H9 (cell line): ENCODE measurements at regions not wholly inside any gene's neighbourhood (a gene's known extent, or its start where the extent isn't known, plus 50 kb on each side); places are given as distances from the start of the nearest gene placed in this dataset.

ENCODE experiments used
- DNase-seq: peaks from one replicate; pipeline ENCODE4 v3.0.0-alpha.2; 2017
- H2AFZ ChIP-seq: one replicate; pipeline ENCODE4 v1.6.1; 2013; ENCODE audit warnings: mild to moderate bottlenecking, low read length, control low read depth, moderate library complexity
- H2AK5ac ChIP-seq: 2 replicates; pipeline ENCODE4 v1.6.1; 2013; ENCODE audit warnings: low read length, control low read depth, mixed read lengths; ENCODE audit not compliant: insufficient read length
- H2BK120ac ChIP-seq: one replicate; pipeline ENCODE4 v1.6.1; 2013; ENCODE audit warnings: low read depth, mild to moderate bottlenecking, low read length, control low read depth, inconsistent platforms; ENCODE audit not compliant: poor library complexity, severe bottlenecking
- H2BK12ac ChIP-seq: 2 replicates; pipeline ENCODE4 v1.6.1; 2013; ENCODE audit warnings: low read length, control low read depth, mixed read lengths, low read depth; ENCODE audit not compliant: insufficient read length
- H2BK15ac ChIP-seq: 2 replicates; pipeline ENCODE4 v1.6.1; 2013; ENCODE audit warnings: low read depth, low read length, control low read depth
- H2BK20ac ChIP-seq: one replicate; pipeline ENCODE4 v1.6.1; 2013; ENCODE audit warnings: low read depth, mild to moderate bottlenecking, low read length, control low read depth, inconsistent platforms; ENCODE audit not compliant: poor library complexity, severe bottlenecking
- H2BK5ac ChIP-seq: 2 replicates; pipeline ENCODE4 v1.6.1; 2013; ENCODE audit warnings: low read length, control low read depth, mixed read lengths; ENCODE audit not compliant: insufficient read length
- H3K14ac ChIP-seq: 2 replicates; pipeline ENCODE4 v1.6.1; 2013; ENCODE audit warnings: low read length, control low read depth; ENCODE audit not compliant: insufficient read depth
- H3K18ac ChIP-seq: 2 replicates; pipeline ENCODE4 v1.6.1; 2013; ENCODE audit warnings: low read depth, mild to moderate bottlenecking, mixed read lengths, low read length, control low read depth; ENCODE audit not compliant: insufficient read length
- H3K23ac ChIP-seq: 2 replicates; pipeline ENCODE4 v1.6.1; 2013; ENCODE audit warnings: low read length, control low read depth, mixed read lengths, low read depth; ENCODE audit not compliant: insufficient read length
- H3K23me2 ChIP-seq: 2 replicates; pipeline ENCODE4 v1.6.1; 2013; ENCODE audit warnings: low read depth, mild to moderate bottlenecking, mixed read lengths, low read length, control low read depth; ENCODE audit not compliant: insufficient read length, poor library complexity, severe bottlenecking
- H3K27ac ChIP-seq: 2 replicates; pipeline ENCODE4 v1.5.1; 2013; ENCODE audit warnings: low read length, control low read depth, mixed read lengths, low read depth; ENCODE audit not compliant: insufficient read length
- H3K27me3 ChIP-seq: 2 replicates; pipeline ENCODE4 v1.6.1; 2013; ENCODE audit warnings: low read length, control low read depth, inconsistent platforms; ENCODE audit not compliant: insufficient read depth
- H3K4ac ChIP-seq: 2 replicates; pipeline ENCODE4 v1.6.1; 2013; ENCODE audit warnings: low read depth, mild to moderate bottlenecking, control low read depth, inconsistent platforms, low read length, moderate library complexity
- H3K4me1 ChIP-seq: 2 replicates; pipeline ENCODE4 v1.6.1; 2013; ENCODE audit warnings: low read length, control low read depth, inconsistent platforms; ENCODE audit not compliant: insufficient read depth
- H3K4me2 ChIP-seq: 2 replicates; pipeline ENCODE4 v1.6.1; 2013; ENCODE audit warnings: low read length, control low read depth, mixed read lengths; ENCODE audit not compliant: insufficient read length, insufficient read depth
- H3K56ac ChIP-seq: 2 replicates; pipeline ENCODE4 v1.6.1; 2013; ENCODE audit warnings: low read depth, mild to moderate bottlenecking, mixed read lengths, low read length, control low read depth; ENCODE audit not compliant: insufficient read length
- H3K79me1 ChIP-seq: 2 replicates; pipeline ENCODE4 v1.6.1; 2013; ENCODE audit warnings: low read depth, mild to moderate bottlenecking, moderate library complexity, low read length, control low read depth, inconsistent platforms; ENCODE audit not compliant: insufficient read depth, poor library complexity, severe bottlenecking
- H3K79me2 ChIP-seq: 2 replicates; pipeline ENCODE4 v1.6.1; 2013; ENCODE audit warnings: low read length, control low read depth, inconsistent platforms; ENCODE audit not compliant: insufficient read depth
- H3K9ac ChIP-seq: 2 replicates; pipeline ENCODE4 v1.6.1; 2013; ENCODE audit warnings: low read length, control low read depth, mixed read lengths; ENCODE audit not compliant: insufficient read length; ENCODE audit errors: extremely low read depth
- H3K9me3 ChIP-seq: one replicate; pipeline ENCODE4 v1.6.1; 2013; ENCODE audit warnings: low read depth, low read length, inconsistent platforms; ENCODE audit not compliant: control insufficient read depth
- H3T11ph ChIP-seq: one replicate; pipeline ENCODE4 v1.6.1; 2013; ENCODE audit warnings: mild to moderate bottlenecking, low read length, control low read depth, inconsistent platforms
- H4K20me1 ChIP-seq: one replicate; pipeline ENCODE4 v1.6.1; 2013; ENCODE audit not compliant: control insufficient read depth, insufficient read length, insufficient read depth
- H4K5ac ChIP-seq: 2 replicates; pipeline ENCODE4 v1.6.1; 2013; ENCODE audit warnings: low read depth, mild to moderate bottlenecking, mixed read lengths, low read length, control low read depth; ENCODE audit not compliant: insufficient read length
- H4K8ac ChIP-seq: replicated peaks from 2 replicates; pipeline ENCODE4 v1.6.1; 2013; ENCODE audit warnings: low read length, control low read depth, mixed read lengths, low read depth; ENCODE audit not compliant: insufficient read length
- H4K91ac ChIP-seq: 2 replicates; pipeline ENCODE4 v1.6.1; 2013; ENCODE audit warnings: low read depth, mild to moderate bottlenecking, moderate library complexity, mixed read lengths, low read length, control low read depth; ENCODE audit not compliant: insufficient read length
- H3K27ac Mint-ChIP-seq, 3 experiments: 2 replicates in 2 of 3; 3 replicates in 1 of 3; pipeline ENCODE4 v1.8.0; 2020 to 2021; ENCODE audit warnings: mixed read lengths in 3 of 3, mild to moderate bottlenecking in 1 of 3, moderate library complexity in 1 of 3
- H3K27me3 Mint-ChIP-seq: 2 replicates; pipeline ENCODE4 v1.8.0; 2021; ENCODE audit warnings: low read depth, mild to moderate bottlenecking, moderate library complexity, mixed read lengths
- H3K36me3 Mint-ChIP-seq, 3 experiments: 2 replicates in 2 of 3; 3 replicates in 1 of 3; pipeline ENCODE4 v1.8.0; 2020 to 2021; ENCODE audit warnings: low read depth in 3 of 3, mixed read lengths in 3 of 3; ENCODE audit not compliant: insufficient read depth in 1 of 3
- H3K4me1 Mint-ChIP-seq, 2 experiments: 2 replicates each; pipeline ENCODE4 v1.8.0; 2020; ENCODE audit warnings: mixed read lengths in 2 of 2
- H3K4me3 Mint-ChIP-seq, 2 experiments: 2 replicates in 1 of 2; 3 replicates in 1 of 2; pipeline ENCODE4 v1.8.0; 2020 to 2021; ENCODE audit warnings: mild to moderate bottlenecking in 2 of 2, mixed read lengths in 2 of 2, moderate library complexity in 1 of 2
- H3K9me3 Mint-ChIP-seq, 2 experiments: 2 replicates in 1 of 2; 3 replicates in 1 of 2; pipeline ENCODE4 v1.8.0; 2020; ENCODE audit warnings: mild to moderate bottlenecking in 2 of 2, mixed read lengths in 2 of 2, moderate library complexity in 1 of 2
- WGBS: extraction: QIAGEN DNeasy Blood & Tissue Kit; methylation state at CpG from one replicate; pipeline ENCODE4 v1.1.7; 2013; ENCODE audit warnings: missing lambda C conversion rate, low lambda C conversion rate, mixed read lengths; ENCODE audit not compliant: insufficient read length; ENCODE audit errors: extremely low coverage; 5-methylcytosine and 5-hydroxymethylcytosine counted together
- TF ChIP-seq, protein P1 (sequence below): fragments of 200-600 bp; sonication (generic); conservative IDR thresholded peaks from 3 replicates; pipeline ENCODE4 v1.8.0; 2021; ENCODE audit warnings: antibody characterized with exemption, mild to moderate bottlenecking

DNA sequence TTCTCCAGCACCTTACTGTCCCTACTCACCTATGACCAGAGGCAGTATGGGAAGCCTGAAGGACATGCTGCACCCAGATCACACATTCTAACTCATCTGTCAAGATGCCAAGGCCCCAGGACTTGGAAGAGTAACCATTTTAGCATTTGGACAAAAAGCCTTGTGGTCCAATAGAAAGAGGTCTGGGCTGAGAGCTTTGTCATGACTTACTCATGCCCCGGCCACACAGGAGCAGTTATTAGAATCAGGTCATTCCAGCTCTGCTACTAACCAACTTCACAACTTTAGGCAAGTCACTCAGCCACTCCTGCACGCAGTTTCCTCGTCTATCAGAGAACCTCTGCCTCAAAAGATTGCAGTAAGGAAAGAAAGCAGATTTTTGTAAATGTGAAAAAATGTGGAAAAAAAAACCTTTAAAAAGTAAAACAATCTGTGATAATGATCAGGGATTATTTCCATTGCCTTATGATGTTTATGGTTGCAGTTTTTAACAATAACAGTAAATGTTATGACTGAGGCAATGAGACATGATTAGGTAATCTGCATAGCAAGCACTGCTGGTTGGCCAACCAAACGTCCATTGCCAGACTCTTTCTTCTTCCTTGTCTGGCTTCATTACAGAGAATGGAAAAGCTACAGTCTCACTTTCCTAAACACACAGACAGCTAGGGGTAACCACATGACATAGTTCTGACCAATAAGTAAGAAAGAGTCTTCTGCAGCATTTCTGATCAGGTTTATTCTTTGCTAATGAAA is 255.4 kb upstream of the CHAC2 start:
- H3K4me3 Mint-ChIP-seq, result no peak overlapping the region
- peaks cover 20 to 24% of the 10 kb centered on the region in 2 experiments for H3K4me1 Mint-ChIP-seq
- DNase-seq, result no peak
- no peak overlapping the region for H3K27ac Mint-ChIP-seq
- H3K4ac ChIP-seq, result no peak overlapping the region
- H3K14ac ChIP-seq, result no peak overlapping the region
- no peak overlapping the region for H3K4me2 ChIP-seq
- no peak overlapping the region for H2BK20ac ChIP-seq
- no peaks in the 10 kb centered on the region for H4K20me1 ChIP-seq
- H2BK120ac ChIP-seq, result no peak overlapping the region
- H3K79me2 ChIP-seq, result no peaks in the 10 kb centered on the region
- H2AFZ ChIP-seq, result no peak overlapping the region
- H2BK15ac ChIP-seq, result no peak overlapping the region
- no peaks in the 10 kb centered on the region for H3K23me2 ChIP-seq
- H3K79me1 ChIP-seq, result no peaks in the 10 kb centered on the region
- H2BK12ac ChIP-seq, result no peak overlapping the region
- H3K9ac ChIP-seq, result no peak overlapping the region
- H3K56ac ChIP-seq, result no peak overlapping the region
- no peak overlapping the region for H4K8ac ChIP-seq
- no peak overlapping the region for H4K5ac ChIP-seq
- H2BK5ac ChIP-seq, result no peak overlapping the region
- no peak overlapping the region for H3K27ac ChIP-seq
- no peak overlapping the region for H3K23ac ChIP-seq
- H3K9me3 ChIP-seq, result no peaks in the 10 kb centered on the region
- no peak overlapping the region for H2AK5ac ChIP-seq
- H4K91ac ChIP-seq, result no peak overlapping the region
- no peaks in the 10 kb centered on the region for H3K27me3 Mint-ChIP-seq
- H3K4me1 ChIP-seq, result no peaks in the 10 kb centered on the region
- H3K36me3 Mint-ChIP-seq, result peaks cover 2 to 6% (median 3%) of the 10 kb centered on the region in 3 experiments; a peak in 5 of 7 replicates
- H3K27me3 ChIP-seq, result no peaks in the 10 kb centered on the region
- H3T11ph ChIP-seq, result no peak overlapping the region
- no peak overlapping the region for H3K18ac ChIP-seq
- H3K9me3 Mint-ChIP-seq, result peaks cover 4 to 6% of the 10 kb centered on the region in 2 experiments; a peak in 3 of 5 replicates
- TF ChIP-seq, protein P1, sequence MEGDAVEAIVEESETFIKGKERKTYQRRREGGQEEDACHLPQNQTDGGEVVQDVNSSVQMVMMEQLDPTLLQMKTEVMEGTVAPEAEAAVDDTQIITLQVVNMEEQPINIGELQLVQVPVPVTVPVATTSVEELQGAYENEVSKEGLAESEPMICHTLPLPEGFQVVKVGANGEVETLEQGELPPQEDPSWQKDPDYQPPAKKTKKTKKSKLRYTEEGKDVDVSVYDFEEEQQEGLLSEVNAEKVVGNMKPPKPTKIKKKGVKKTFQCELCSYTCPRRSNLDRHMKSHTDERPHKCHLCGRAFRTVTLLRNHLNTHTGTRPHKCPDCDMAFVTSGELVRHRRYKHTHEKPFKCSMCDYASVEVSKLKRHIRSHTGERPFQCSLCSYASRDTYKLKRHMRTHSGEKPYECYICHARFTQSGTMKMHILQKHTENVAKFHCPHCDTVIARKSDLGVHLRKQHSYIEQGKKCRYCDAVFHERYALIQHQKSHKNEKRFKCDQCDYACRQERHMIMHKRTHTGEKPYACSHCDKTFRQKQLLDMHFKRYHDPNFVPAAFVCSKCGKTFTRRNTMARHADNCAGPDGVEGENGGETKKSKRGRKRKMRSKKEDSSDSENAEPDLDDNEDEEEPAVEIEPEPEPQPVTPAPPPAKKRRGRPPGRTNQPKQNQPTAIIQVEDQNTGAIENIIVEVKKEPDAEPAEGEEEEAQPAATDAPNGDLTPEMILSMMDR, result no peak
- WGBS, result no CpG with 5 or more reads among the region's 4 CpGs
